ENCODE measurements at regions not wholly inside any gene's neighbourhood (a gene's known extent, or its start where the extent isn't known, plus 50 kb on each side); places are given as distances from the start of the nearest gene placed in this dataset.

DNA sequence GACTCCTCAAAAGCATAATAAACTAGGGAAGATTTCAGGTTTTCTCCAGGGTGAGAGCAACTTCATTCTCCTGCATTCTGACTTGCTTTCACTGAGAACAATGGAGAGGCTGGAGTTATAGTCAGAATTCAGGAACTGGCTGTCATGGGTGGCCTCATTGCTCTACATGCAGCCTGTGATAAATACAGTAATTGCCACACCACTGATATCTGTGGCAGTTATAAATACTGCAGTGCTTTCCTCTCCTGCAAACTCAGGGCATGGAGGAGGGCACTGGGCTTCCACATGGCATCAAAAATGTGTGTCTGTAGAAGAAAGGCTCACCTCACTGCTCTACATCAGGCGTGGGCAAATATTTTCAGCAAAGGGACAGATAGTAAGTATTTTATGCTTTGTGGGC, 510.2 kb downstream of the ZNF516 start:
- Histone ChIP-seq H3K36me3 (ENCODE audit: insufficient read depth) (no peaks in the 10 kb centered on the region), H3K4me2 (no peak overlapping the region), H3K4me3 (no peak overlapping the region), H2AFZ (no peak overlapping the region), H3K79me2 (replicated peaks; ENCODE audit: insufficient read depth) (no peaks in the 10 kb centered on the region), H3K27me3 (ENCODE audit: insufficient read depth) (no peaks in the 10 kb centered on the region), H3K27ac (ENCODE audit: low read depth) (no peak overlapping the region), H3K9me2 (ENCODE audit: insufficient read depth) (peaks cover 3% of the 10 kb centered on the region; the same call in 1 of the 2 replicates), H4K20me1 (replicated peaks; ENCODE audit: insufficient read depth) (no peaks in the 10 kb centered on the region), H3K4me1 (ENCODE audit: insufficient read depth) (no peaks in the 10 kb centered on the region), H3F3A (replicated peaks; ENCODE audit: low read depth) (no peaks in the 10 kb centered on the region)
- TF ChIP-seq, protein P1, sequence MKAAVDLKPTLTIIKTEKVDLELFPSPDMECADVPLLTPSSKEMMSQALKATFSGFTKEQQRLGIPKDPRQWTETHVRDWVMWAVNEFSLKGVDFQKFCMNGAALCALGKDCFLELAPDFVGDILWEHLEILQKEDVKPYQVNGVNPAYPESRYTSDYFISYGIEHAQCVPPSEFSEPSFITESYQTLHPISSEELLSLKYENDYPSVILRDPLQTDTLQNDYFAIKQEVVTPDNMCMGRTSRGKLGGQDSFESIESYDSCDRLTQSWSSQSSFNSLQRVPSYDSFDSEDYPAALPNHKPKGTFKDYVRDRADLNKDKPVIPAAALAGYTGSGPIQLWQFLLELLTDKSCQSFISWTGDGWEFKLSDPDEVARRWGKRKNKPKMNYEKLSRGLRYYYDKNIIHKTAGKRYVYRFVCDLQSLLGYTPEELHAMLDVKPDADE (IDR thresholded peaks at IDR 0.05) = no peak
- TF ChIP-seq, protein P2, sequence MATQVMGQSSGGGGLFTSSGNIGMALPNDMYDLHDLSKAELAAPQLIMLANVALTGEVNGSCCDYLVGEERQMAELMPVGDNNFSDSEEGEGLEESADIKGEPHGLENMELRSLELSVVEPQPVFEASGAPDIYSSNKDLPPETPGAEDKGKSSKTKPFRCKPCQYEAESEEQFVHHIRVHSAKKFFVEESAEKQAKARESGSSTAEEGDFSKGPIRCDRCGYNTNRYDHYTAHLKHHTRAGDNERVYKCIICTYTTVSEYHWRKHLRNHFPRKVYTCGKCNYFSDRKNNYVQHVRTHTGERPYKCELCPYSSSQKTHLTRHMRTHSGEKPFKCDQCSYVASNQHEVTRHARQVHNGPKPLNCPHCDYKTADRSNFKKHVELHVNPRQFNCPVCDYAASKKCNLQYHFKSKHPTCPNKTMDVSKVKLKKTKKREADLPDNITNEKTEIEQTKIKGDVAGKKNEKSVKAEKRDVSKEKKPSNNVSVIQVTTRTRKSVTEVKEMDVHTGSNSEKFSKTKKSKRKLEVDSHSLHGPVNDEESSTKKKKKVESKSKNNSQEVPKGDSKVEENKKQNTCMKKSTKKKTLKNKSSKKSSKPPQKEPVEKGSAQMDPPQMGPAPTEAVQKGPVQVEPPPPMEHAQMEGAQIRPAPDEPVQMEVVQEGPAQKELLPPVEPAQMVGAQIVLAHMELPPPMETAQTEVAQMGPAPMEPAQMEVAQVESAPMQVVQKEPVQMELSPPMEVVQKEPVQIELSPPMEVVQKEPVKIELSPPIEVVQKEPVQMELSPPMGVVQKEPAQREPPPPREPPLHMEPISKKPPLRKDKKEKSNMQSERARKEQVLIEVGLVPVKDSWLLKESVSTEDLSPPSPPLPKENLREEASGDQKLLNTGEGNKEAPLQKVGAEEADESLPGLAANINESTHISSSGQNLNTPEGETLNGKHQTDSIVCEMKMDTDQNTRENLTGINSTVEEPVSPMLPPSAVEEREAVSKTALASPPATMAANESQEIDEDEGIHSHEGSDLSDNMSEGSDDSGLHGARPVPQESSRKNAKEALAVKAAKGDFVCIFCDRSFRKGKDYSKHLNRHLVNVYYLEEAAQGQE (IDR thresholded peaks at IDR 0.05; ENCODE audit: unreplicated experiment) = no peak
- TF ChIP-seq, protein P3, sequence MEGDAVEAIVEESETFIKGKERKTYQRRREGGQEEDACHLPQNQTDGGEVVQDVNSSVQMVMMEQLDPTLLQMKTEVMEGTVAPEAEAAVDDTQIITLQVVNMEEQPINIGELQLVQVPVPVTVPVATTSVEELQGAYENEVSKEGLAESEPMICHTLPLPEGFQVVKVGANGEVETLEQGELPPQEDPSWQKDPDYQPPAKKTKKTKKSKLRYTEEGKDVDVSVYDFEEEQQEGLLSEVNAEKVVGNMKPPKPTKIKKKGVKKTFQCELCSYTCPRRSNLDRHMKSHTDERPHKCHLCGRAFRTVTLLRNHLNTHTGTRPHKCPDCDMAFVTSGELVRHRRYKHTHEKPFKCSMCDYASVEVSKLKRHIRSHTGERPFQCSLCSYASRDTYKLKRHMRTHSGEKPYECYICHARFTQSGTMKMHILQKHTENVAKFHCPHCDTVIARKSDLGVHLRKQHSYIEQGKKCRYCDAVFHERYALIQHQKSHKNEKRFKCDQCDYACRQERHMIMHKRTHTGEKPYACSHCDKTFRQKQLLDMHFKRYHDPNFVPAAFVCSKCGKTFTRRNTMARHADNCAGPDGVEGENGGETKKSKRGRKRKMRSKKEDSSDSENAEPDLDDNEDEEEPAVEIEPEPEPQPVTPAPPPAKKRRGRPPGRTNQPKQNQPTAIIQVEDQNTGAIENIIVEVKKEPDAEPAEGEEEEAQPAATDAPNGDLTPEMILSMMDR (conservative IDR thresholded peaks at IDR 0.05; ENCODE audit: low read depth in 2 of 2) = no peak
- TF ChIP-seq CREB1 (CRISPR knock-in tag; IDR thresholded peaks at IDR 0.05; ENCODE audit: low read depth) = no peak
- no peak for TF ChIP-seq EZH2phosphoT487 (IDR thresholded peaks at IDR 0.05; ENCODE audit: unreplicated experiment)
- no peak for TF ChIP-seq POLR2AphosphoS5 (IDR thresholded peaks at IDR 0.05; ENCODE audit: low read depth)
- TF ChIP-seq NANOG (IDR thresholded peaks at IDR 0.05; ENCODE audit: borderline replicate concordance) = no peak
- no peak for TF ChIP-seq ZNF114 (CRISPR knock-in tag; IDR thresholded peaks at IDR 0.05)
- no peak for TF ChIP-seq EZH2 (IDR thresholded peaks at IDR 0.05; ENCODE audit: low read depth, unreplicated experiment)
- no peak for TF ChIP-seq STAT1 (IDR thresholded peaks at IDR 0.05; ENCODE audit: unreplicated experiment)
- TF ChIP-seq, protein P4, sequence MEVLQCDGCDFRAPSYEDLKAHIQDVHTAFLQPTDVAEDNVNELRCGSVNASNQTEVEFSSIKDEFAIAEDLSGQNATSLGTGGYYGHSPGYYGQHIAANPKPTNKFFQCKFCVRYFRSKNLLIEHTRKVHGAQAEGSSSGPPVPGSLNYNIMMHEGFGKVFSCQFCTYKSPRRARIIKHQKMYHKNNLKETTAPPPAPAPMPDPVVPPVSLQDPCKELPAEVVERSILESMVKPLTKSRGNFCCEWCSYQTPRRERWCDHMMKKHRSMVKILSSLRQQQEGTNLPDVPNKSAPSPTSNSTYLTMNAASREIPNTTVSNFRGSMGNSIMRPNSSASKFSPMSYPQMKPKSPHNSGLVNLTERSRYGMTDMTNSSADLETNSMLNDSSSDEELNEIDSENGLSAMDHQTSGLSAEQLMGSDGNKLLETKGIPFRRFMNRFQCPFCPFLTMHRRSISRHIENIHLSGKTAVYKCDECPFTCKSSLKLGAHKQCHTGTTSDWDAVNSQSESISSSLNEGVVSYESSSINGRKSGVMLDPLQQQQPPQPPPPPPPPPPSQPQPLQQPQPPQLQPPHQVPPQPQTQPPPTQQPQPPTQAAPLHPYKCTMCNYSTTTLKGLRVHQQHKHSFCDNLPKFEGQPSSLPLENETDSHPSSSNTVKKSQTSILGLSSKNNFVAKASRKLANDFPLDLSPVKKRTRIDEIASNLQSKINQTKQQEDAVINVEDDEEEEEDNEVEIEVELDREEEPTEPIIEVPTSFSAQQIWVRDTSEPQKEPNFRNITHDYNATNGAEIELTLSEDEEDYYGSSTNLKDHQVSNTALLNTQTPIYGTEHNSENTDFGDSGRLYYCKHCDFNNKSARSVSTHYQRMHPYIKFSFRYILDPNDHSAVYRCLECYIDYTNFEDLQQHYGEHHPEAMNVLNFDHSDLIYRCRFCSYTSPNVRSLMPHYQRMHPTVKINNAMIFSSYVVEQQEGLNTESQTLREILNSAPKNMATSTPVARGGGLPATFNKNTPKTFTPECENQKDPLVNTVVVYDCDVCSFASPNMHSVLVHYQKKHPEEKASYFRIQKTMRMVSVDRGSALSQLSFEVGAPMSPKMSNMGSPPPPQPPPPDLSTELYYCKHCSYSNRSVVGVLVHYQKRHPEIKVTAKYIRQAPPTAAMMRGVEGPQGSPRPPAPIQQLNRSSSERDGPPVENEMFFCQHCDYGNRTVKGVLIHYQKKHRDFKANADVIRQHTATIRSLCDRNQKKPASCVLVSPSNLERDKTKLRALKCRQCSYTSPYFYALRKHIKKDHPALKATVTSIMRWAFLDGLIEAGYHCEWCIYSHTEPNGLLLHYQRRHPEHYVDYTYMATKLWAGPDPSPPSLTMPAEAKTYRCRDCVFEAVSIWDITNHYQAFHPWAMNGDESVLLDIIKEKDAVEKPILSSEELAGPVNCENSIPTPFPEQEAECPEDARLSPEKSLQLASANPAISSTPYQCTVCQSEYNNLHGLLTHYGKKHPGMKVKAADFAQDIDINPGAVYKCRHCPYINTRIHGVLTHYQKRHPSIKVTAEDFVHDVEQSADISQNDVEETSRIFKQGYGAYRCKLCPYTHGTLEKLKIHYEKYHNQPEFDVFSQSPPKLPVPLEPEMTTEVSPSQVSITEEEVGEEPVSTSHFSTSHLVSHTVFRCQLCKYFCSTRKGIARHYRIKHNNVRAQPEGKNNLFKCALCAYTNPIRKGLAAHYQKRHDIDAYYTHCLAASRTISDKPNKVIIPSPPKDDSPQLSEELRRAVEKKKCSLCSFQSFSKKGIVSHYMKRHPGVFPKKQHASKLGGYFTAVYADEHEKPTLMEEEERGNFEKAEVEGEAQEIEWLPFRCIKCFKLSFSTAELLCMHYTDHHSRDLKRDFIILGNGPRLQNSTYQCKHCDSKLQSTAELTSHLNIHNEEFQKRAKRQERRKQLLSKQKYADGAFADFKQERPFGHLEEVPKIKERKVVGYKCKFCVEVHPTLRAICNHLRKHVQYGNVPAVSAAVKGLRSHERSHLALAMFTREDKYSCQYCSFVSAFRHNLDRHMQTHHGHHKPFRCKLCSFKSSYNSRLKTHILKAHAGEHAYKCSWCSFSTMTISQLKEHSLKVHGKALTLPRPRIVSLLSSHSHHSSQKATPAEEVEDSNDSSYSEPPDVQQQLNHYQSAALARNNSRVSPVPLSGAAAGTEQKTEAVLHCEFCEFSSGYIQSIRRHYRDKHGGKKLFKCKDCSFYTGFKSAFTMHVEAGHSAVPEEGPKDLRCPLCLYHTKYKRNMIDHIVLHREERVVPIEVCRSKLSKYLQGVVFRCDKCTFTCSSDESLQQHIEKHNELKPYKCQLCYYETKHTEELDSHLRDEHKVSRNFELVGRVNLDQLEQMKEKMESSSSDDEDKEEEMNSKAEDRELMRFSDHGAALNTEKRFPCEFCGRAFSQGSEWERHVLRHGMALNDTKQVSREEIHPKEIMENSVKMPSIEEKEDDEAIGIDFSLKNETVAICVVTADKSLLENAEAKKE (CRISPR knock-in tag; IDR thresholded peaks at IDR 0.05) = no peak
- TF ChIP-seq JUNB (IDR thresholded peaks at IDR 0.05; ENCODE audit: unreplicated experiment) = no peak
- TF ChIP-seq ZNF331 (CRISPR knock-in tag; IDR thresholded peaks at IDR 0.05; ENCODE audit: low read depth) = no peak
- Mint-ChIP-seq H3K27me3 (ENCODE audit: insufficient read depth, low read depth, poor library complexity) (no peaks in the 10 kb centered on the region), H3K36me3 (ENCODE audit: low read depth) (peaks cover 21% of the 10 kb centered on the region), H3K4me1 (no peaks in the 10 kb centered on the region; the same call in 2 of the 3 replicates), H3K4me3 (no peak overlapping the region), H3K9me3 (peaks cover 29% of the 10 kb centered on the region), H3K27ac (no peak overlapping the region)
- no peak for ATAC-seq
- no peak for DNase-seq (ENCODE audit: low spot score)

Data from GM23338 (cell line).